ENCODE measurements at regions not wholly inside any gene's neighbourhood (a gene's known extent, or its start where the extent isn't known, plus 50 kb on each side); places are given as distances from the start of the nearest gene placed in this dataset.

DNA sequence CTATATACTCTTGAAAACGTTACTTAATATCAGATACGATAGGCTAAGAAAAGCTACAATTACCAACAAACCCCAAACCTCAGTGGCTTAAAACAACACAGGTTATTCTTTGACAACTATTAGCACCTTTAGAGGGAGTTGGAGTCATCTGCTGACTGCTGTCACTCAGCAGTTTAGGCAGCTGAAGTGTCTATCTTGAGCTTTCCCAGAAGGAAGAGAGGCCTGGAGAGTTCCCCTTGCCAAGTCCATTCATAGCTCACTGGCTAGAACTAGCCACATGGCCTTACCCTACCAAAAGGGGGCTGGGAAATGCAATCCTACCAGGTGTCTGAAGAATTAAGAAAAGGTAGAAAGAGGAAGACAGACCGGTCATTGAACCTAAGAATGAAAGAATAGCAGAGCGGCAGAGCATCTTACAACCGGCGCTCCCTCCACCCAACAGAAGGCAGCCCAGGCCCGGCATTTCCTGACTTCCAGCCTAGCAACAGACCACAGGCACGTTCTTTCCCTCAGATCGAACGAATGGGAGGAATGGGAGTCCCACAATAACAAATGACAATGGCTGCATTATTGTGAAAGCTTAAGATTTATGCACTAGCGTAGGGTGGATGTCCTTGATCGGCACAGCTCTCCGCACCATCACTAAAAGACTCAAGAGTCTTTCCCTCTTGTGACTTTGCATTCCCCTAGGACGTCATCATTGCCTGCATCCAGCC lies 211.2 kb upstream of the CTAGE1 start:
- no peak for DNase-seq (ENCODE audit: low read depth)
- TF ChIP-seq, protein P1, sequence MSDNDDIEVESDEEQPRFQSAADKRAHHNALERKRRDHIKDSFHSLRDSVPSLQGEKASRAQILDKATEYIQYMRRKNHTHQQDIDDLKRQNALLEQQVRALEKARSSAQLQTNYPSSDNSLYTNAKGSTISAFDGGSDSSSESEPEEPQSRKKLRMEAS (IDR thresholded peaks at IDR 0.05; ENCODE audit: low read depth, low read length): no peak
- TF ChIP-seq MYC (IDR thresholded peaks at IDR 0.05; ENCODE audit: low read depth, low read length): no peak
- TF ChIP-seq, protein P2, sequence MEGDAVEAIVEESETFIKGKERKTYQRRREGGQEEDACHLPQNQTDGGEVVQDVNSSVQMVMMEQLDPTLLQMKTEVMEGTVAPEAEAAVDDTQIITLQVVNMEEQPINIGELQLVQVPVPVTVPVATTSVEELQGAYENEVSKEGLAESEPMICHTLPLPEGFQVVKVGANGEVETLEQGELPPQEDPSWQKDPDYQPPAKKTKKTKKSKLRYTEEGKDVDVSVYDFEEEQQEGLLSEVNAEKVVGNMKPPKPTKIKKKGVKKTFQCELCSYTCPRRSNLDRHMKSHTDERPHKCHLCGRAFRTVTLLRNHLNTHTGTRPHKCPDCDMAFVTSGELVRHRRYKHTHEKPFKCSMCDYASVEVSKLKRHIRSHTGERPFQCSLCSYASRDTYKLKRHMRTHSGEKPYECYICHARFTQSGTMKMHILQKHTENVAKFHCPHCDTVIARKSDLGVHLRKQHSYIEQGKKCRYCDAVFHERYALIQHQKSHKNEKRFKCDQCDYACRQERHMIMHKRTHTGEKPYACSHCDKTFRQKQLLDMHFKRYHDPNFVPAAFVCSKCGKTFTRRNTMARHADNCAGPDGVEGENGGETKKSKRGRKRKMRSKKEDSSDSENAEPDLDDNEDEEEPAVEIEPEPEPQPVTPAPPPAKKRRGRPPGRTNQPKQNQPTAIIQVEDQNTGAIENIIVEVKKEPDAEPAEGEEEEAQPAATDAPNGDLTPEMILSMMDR (IDR thresholded peaks at IDR 0.05; ENCODE audit: low read depth, low read length): no peak
- TF ChIP-seq POLR2A (IDR thresholded peaks at IDR 0.05; ENCODE audit: extremely low read depth, insufficient read length): no peak
- H3K4me3 ChIP-seq (ENCODE audit: low read depth, low read length): no peak overlapping the region

DNA sequence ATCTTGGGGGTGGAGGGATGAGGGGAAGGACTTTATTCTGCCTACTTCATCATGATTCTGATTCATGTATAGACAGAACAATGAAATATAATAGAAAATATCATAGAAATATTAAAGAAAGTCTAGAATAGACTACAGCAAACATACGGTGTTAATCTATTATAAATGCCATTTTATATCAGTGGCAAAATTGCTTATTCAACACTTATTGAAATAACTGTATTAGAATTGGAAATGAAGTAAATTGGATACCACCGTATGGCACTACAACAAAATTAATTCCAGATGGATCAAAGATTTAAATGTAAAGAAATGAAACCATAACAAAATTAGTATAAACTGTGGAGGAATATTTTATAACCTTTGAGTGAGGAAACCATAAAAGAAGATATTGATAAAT lies 213.3 kb upstream of the CTAGE1 start:
- TF ChIP-seq, protein P1 (IDR thresholded peaks at IDR 0.05; ENCODE audit: low read depth, low read length): no peak
- TF ChIP-seq MYC (IDR thresholded peaks at IDR 0.05; ENCODE audit: low read depth, low read length) (no peak), POLR2A (IDR thresholded peaks at IDR 0.05; ENCODE audit: extremely low read depth, insufficient read length) (no peak)
- TF ChIP-seq, protein P2 (IDR thresholded peaks at IDR 0.05; ENCODE audit: low read depth, low read length): no peak
- no peak for DNase-seq (ENCODE audit: low read depth)

DNA sequence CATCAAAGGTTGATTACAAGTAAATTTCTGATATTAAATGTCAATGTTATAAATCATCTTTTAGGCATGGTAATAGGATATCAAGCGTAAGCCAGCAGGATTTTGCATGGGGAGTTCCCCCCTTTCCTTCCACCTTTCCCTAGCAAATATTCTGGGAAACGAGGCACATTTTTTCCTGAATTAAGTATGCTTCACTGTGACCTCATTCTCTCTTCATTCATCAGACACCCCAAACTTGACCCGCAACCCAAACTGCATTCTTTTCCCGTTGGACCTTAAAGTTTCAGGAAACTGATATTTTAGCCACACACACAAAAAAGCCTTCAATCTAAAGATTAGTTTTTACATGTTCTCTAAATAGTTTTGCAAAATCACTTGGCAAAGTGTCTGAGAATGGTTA lies 214.5 kb upstream of the CTAGE1 start:
- no peak for DNase-seq (ENCODE audit: low read depth)
- H3K4me3 ChIP-seq (ENCODE audit: low read depth, low read length): no peak overlapping the region
- TF ChIP-seq, protein P2 (IDR thresholded peaks at IDR 0.05; ENCODE audit: low read depth, low read length): no peak
- no peak for TF ChIP-seq MYC (IDR thresholded peaks at IDR 0.05; ENCODE audit: low read depth, low read length)
- TF ChIP-seq, protein P1 (IDR thresholded peaks at IDR 0.05; ENCODE audit: low read depth, low read length): no peak
- TF ChIP-seq POLR2A (IDR thresholded peaks at IDR 0.05; ENCODE audit: extremely low read depth, insufficient read length): no peak

More for the DNA sequence above, 213.3 kb upstream of the CTAGE1 start:
- H3K4me3 ChIP-seq (ENCODE audit: low read depth, low read length): no peak overlapping the region

DNA sequence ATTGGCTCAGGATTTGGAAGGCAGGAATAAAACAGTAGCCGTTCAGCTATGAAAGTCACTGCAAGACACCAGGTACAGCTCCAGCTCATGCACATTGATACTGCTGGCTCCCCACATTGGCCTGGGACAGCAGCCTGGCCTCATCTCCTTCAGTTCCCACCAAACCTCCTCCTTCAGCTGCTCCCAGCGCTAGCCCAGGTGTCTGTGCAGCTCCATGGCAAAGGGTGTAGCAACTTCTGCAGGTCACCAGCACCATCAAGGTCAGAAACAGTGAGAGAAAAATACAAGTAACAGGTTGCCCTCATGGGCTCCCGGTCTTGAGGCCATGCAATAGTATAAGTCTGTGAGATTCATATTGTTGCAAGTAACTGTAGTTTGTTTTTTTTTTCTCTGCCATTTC lies 216.7 kb upstream of the CTAGE1 start:
- TF ChIP-seq, protein P2 (IDR thresholded peaks at IDR 0.05; ENCODE audit: low read depth, low read length): no peak
- TF ChIP-seq POLR2A (IDR thresholded peaks at IDR 0.05; ENCODE audit: extremely low read depth, insufficient read length) (no peak), MYC (IDR thresholded peaks at IDR 0.05; ENCODE audit: low read depth, low read length) (no peak)
- no peak for DNase-seq (ENCODE audit: low read depth)
- no peak overlapping the region for H3K4me3 ChIP-seq (ENCODE audit: low read depth, low read length)

DNA sequence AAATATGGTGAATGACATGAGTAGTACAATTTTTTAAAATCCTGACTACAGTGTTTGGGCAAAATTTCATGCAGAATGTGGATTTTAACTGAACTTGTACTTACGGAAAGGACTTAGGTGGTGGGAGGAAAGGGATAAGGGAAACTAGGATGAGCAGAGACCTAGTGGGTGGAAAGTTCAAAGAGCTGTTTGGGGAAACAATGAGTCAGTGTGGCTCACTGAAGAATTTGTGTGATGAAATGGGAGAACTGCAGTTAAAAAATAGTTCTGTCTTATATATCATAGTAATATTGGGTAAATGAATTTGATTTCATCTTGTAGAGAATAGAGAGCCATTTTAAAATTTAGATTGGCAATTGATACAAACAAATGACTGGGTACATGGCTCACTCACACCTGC lies 220.1 kb upstream of the CTAGE1 start:
- TF ChIP-seq, protein P2 (IDR thresholded peaks at IDR 0.05; ENCODE audit: low read depth, low read length): no peak
- TF ChIP-seq POLR2A (IDR thresholded peaks at IDR 0.05; ENCODE audit: extremely low read depth, insufficient read length) (no peak), MYC (IDR thresholded peaks at IDR 0.05; ENCODE audit: low read depth, low read length) (no peak)
- TF ChIP-seq, protein P1 (IDR thresholded peaks at IDR 0.05; ENCODE audit: low read depth, low read length): no peak
- DNase-seq (ENCODE audit: low read depth): no peak
- no peak overlapping the region for H3K4me3 ChIP-seq (ENCODE audit: low read depth, low read length)
